Left lung (tissue), 4 donors: ENCODE measurements at regions not wholly inside any gene's neighbourhood (a gene's known extent, or its start where the extent isn't known, plus 50 kb on each side); places are given as distances from the start of the nearest gene placed in this dataset.

Source experiments
- ATAC-seq: fragments of 200-7000 bp; cut with Tn5 transposase; one replicate; pipeline ENCODE4 v1.9.1; 2020; ENCODE audit warnings: moderate library complexity
- DNase-seq, 4 donors: peaks; one replicate each; pipeline ENCODE4 v3.0.0-alpha.2; 2013 to 2020
- H3K27ac ChIP-seq, 2 donors: fragments of 200-600 bp; sonication (generic) in 1 of 2; one replicate each; pipeline versions ENCODE4 v1.5.0 to v1.8.0; 2020 to 2021
- H3K27me3 ChIP-seq, 2 donors: fragments of 200-600 bp; sonication (generic) in 1 of 2; one replicate each; pipeline versions ENCODE4 v1.5.0 to v1.8.0; 2020 to 2021
- H3K36me3 ChIP-seq, 2 donors: fragments of 200-600 bp; sonication (generic) in 1 of 2; one replicate each; pipeline versions ENCODE4 v1.5.0 to v1.8.0; 2020 to 2021
- H3K4me1 ChIP-seq, 2 donors: fragments of 200-600 bp; one replicate each; pipeline ENCODE4 v1.8.0; 2021
- H3K4me3 ChIP-seq, 2 donors: fragments of 200-600 bp; sonication (generic) in 1 of 2; one replicate each; pipeline versions ENCODE4 v1.5.0 to v1.8.0; 2020 to 2021; ENCODE audit warnings: mild to moderate bottlenecking in 1 of 2
- H3K9me3 ChIP-seq, 2 donors: fragments of 200-600 bp; sonication (generic) in 1 of 2; one replicate each; pipeline versions ENCODE4 v1.5.0 to v1.8.0; 2020 to 2021
- intact Hi-C, 2 donors: fragments of 100-400 bp; cut with DNase I; formaldehyde crosslinking; loops; one replicate each; pipeline versions ENCODE4 v1.11.2 to v1.14.2; 2022
- TF ChIP-seq, protein P1 (sequence below), 2 donors: fragments of 200-600 bp; sonication (generic) in 1 of 2; IDR thresholded peaks; one replicate each; pipeline versions ENCODE4 v1.5.0 to v1.8.0; 2021; ENCODE audit warnings: antibody characterized with exemption in 2 of 2
- donor health status: DM: no; HTN: yes; CAD: no.
- donor health status: DM: no; HTN: no; CAD: no.

GRCh38 chrX:142256935-142257334, 51.8 kb upstream of the MAGEC2 start:
- Histone ChIP-seq H3K9me3 (no peaks in the 10 kb centered on the region), H3K36me3 (no peaks in the 10 kb centered on the region), H3K27ac (no peak overlapping the region), H3K4me3 (no peak overlapping the region), H3K4me1 (no peaks in the 10 kb centered on the region), H3K27me3 (no peaks in the 10 kb centered on the region)
- intact Hi-C loops, result no loop called here
- DNase-seq (no peak), ATAC-seq (no peak)
- TF ChIP-seq, protein P1, sequence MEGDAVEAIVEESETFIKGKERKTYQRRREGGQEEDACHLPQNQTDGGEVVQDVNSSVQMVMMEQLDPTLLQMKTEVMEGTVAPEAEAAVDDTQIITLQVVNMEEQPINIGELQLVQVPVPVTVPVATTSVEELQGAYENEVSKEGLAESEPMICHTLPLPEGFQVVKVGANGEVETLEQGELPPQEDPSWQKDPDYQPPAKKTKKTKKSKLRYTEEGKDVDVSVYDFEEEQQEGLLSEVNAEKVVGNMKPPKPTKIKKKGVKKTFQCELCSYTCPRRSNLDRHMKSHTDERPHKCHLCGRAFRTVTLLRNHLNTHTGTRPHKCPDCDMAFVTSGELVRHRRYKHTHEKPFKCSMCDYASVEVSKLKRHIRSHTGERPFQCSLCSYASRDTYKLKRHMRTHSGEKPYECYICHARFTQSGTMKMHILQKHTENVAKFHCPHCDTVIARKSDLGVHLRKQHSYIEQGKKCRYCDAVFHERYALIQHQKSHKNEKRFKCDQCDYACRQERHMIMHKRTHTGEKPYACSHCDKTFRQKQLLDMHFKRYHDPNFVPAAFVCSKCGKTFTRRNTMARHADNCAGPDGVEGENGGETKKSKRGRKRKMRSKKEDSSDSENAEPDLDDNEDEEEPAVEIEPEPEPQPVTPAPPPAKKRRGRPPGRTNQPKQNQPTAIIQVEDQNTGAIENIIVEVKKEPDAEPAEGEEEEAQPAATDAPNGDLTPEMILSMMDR (IDR thresholded peaks at IDR 0.05), result no peak
